Right kidney (tissue), 1 donor: ENCODE measurements at regions not wholly inside any gene's neighbourhood (a gene's known extent, or its start where the extent isn't known, plus 50 kb on each side); places are given as distances from the start of the nearest gene placed in this dataset.
"Not testable (repeated sequence)": the region's sequence is repeated elsewhere in the genome, so short reads cannot be mapped to it uniquely, and the experiment has no call there.

Experiments
- DNase-seq: peaks from one replicate; pipeline ENCODE4 v3.0.0-alpha.2; 2016

GRCh38 chr4:124874172-124874450 is 161.6 kb upstream of the ANKRD50 start:
- no peak for DNase-seq

GRCh38 chr4:124873361-124874171 is 161.0 kb upstream of the ANKRD50 start:
- DNase-seq = no peak

GRCh38 chr4:124872659-124873058 is 160.1 kb upstream of the ANKRD50 start:
- DNase-seq = no peak

GRCh38 chr4:124869961-124870495 is 157.5 kb upstream of the ANKRD50 start:
- DNase-seq = no peak

GRCh38 chr4:124868495-124868894 is 156.0 kb upstream of the ANKRD50 start:
- no peak for DNase-seq

- no peak for DNase-seq
Observed at GRCh38 chr4:124867536-124867935, 155.0 kb upstream of the ANKRD50 start.

GRCh38 chr4:124866301-124866700 is 153.8 kb upstream of the ANKRD50 start:
- DNase-seq = no peak

GRCh38 chr4:124863040-124863545 is 150.6 kb upstream of the ANKRD50 start:
- no peak for DNase-seq

GRCh38 chr4:124862261-124862660 is 149.7 kb upstream of the ANKRD50 start:
- DNase-seq = no peak

GRCh38 chr4:124861761-124862160 is 149.2 kb upstream of the ANKRD50 start:
- DNase-seq = no peak

GRCh38 chr4:124854968-124855367 is 142.4 kb upstream of the ANKRD50 start:
- DNase-seq = no peak

GRCh38 chr4:124851741-124852140 is 139.2 kb upstream of the ANKRD50 start:
- no peak for DNase-seq

GRCh38 chr4:124846306-124846705 is 133.8 kb upstream of the ANKRD50 start:
- DNase-seq = no peak

GRCh38 chr4:124839786-124840390 is 127.4 kb upstream of the ANKRD50 start:
- DNase-seq = no peak

- DNase-seq = no peak
Observed at GRCh38 chr4:124833831-124834505, 121.4 kb upstream of the ANKRD50 start.

GRCh38 chr4:124828382-124828781 is 115.8 kb upstream of the ANKRD50 start:
- no peak for DNase-seq

GRCh38 chr4:124817531-124817930 is 105.0 kb upstream of the ANKRD50 start:
- DNase-seq = no peak

GRCh38 chr4:124812203-124812602 is 99.7 kb upstream of the ANKRD50 start:
- not testable (repeated sequence) for DNase-seq

- no peak for DNase-seq
Observed at GRCh38 chr4:124810827-124811226, 98.3 kb upstream of the ANKRD50 start.

- DNase-seq = no peak
Observed at GRCh38 chr4:124807421-124807820, 94.9 kb upstream of the ANKRD50 start.

GRCh38 chr4:124806403-124806802 is 93.9 kb upstream of the ANKRD50 start:
- no peak for DNase-seq

GRCh38 chr4:124804584-124804983 is 92.1 kb upstream of the ANKRD50 start:
- no peak for DNase-seq

GRCh38 chr4:124804041-124804440 is 91.5 kb upstream of the ANKRD50 start:
- no peak for DNase-seq
